HG02973 (cell line): ENCODE measurements at regions not wholly inside any gene's neighbourhood (a gene's known extent, or its start where the extent isn't known, plus 50 kb on each side); places are given as distances from the start of the nearest gene placed in this dataset.
A peak's percentile ranks its signal among the peaks of the same experiment; 100 is the strongest.

Source experiments
- ATAC-seq: cut with Tn5 transposase; IDR thresholded peaks from one replicate; pipeline ENCODE4 v1.9.1; 2021; ENCODE audit warnings: moderate library complexity; ENCODE audit not compliant: unreplicated experiment

- peak; percentile 95 for ATAC-seq
Observed at GRCh38 chr6:40912158-40912946, 126.7 kb downstream of the UNC5CL start.

- ATAC-seq: no peak
Observed at GRCh38 chr6:40910260-40910893, 128.6 kb downstream of the UNC5CL start.

GRCh38 chr6:40909811-40910210 is 129.2 kb downstream of the UNC5CL start:
- ATAC-seq: no peak

- no peak for ATAC-seq
Observed at GRCh38 chr6:40907198-40907701, 131.8 kb downstream of the UNC5CL start.

DNA sequence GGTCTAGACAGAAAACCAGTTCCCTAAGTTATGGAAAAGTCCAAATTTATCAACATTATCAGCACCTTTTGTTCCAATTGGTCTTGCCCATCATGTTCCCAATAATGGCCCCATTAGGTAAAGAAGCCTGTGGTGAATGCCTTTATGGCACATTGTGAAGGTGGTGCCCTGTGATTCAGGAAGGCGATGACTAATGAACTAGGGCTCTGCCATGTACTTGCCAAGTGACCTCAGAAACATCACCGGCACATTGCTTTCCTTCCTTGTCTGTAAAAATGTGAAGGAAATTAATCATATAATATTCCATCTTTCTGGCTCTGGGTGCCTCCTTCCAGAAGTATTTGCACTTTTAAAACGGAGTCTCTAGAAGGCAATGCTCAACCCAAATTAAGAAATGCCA is 132.3 kb downstream of the UNC5CL start:
- no peak for ATAC-seq

DNA sequence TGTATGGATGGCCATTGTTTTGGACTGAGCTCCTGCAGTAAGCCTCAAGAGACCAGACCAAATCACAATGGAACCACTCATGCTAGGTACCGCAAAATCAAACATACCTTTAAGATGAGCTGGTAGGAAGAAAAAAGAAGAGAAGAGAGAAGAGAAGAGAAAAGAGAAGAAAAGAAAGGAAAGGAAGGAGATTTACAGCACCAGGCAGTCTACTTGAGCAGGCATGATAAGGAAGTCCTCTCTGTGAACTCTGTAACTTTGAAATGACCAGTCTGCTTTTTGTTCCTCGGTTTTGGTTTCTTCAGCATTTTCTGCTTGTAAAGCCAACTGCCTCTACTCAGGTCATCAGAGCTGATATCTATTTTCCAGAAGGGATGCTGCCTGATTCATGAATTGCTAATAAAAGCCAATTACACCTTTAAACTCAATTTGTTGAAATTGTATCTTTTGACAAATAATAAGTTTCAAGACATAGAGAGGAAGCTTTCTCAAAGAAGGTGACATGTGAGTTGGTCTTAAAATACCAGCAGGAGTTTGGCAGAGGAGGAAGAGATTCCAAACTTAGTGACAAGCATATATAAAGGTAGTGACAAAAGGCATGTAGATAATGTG is 134.3 kb downstream of the UNC5CL start:
- no peak for ATAC-seq

DNA sequence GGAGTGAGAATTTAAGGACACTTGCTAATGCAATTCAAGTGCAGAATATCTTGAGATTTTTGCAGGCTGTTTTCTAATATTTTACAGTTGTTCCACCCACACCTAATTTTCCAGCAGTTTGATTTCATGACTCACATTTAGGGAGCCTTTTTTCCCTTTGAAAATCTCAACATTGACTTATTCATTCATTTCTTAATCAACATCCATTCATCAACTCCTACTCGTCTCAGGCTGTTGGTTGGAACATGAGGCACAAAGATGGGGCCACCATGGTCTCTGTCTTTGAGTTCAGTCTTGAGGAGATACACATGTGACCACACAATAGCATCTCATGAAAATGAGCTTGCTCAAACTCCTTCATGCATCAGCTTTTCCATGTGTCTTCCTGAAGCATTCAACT is 135.6 kb downstream of the UNC5CL start:
- ATAC-seq: no peak

- no peak for ATAC-seq
Observed at GRCh38 chr6:40901322-40902055, 137.5 kb downstream of the UNC5CL start.

- ATAC-seq: no peak
Observed at GRCh38 chr6:40900791-40901190, 138.2 kb downstream of the UNC5CL start.

- no peak for ATAC-seq
Observed at GRCh38 chr6:40899684-40900155, 139.3 kb downstream of the UNC5CL start.

GRCh38 chr6:40898073-40898472 is 140.9 kb downstream of the UNC5CL start:
- no peak for ATAC-seq

DNA sequence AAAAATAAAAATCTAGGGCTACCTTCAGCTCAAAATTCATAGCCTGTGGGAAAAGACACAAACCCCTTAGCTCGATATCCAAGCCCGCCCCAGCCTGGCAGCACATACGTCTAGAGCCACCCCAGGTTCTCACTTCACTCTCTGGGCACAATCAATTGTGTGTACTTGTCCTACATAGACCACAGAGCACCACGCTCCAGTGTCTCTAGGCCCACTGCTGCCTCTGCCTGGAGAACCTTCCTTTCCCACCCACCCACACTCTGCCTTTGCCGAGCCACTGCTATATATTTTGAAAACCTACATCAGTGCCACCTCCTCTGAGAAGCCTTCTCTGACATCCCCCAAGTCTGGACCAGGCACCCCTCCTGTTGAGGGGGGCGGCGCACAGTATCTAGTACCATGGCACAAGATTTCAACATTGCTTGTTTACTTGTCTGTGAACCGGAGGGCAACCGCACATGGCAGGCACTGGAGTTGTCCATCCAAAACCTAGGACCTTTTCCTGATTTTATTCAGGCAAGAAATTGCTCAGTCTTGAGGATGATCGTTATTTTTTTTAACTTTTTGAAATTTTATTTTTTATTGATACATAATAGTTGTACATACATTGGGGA is 141.5 kb downstream of the UNC5CL start:
- ATAC-seq: no peak

GRCh38 chr6:40896696-40897095 is 142.3 kb downstream of the UNC5CL start:
- no peak for ATAC-seq

GRCh38 chr6:40894962-40895799 is 143.8 kb downstream of the UNC5CL start:
- no peak for ATAC-seq

DNA sequence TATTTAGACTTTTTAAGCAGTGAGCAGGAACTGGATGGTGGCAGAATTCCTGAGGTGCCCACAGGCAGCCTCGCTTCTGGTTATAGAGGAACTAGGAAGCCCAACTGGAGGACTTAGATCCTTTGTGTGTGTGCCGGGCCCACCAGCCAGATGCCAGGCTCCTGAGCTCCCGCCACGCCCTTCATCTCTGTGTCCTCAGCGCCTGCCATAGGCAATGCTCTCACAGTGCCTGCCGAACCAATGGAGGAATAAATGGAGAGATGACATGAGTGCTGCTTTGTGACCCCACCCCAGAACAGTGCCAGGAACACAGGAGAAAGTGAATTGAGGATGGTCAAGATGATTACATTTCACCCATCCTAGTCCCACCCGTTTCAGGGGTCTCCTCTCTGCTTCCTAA is 146.0 kb downstream of the UNC5CL start:
- no peak for ATAC-seq

GRCh38 chr6:40892223-40892622 is 146.8 kb downstream of the UNC5CL start:
- no peak for ATAC-seq

GRCh38 chr6:40891686-40892085 is 147.3 kb downstream of the UNC5CL start:
- no peak for ATAC-seq

- no peak for ATAC-seq
Observed at GRCh38 chr6:40891131-40891530, 147.9 kb downstream of the UNC5CL start.

GRCh38 chr6:40889137-40889832 is 149.7 kb downstream of the UNC5CL start:
- no peak for ATAC-seq
